ENCODE measurements at regions not wholly inside any gene's neighbourhood (a gene's known extent, or its start where the extent isn't known, plus 50 kb on each side); places are given as distances from the start of the nearest gene placed in this dataset.

DNA sequence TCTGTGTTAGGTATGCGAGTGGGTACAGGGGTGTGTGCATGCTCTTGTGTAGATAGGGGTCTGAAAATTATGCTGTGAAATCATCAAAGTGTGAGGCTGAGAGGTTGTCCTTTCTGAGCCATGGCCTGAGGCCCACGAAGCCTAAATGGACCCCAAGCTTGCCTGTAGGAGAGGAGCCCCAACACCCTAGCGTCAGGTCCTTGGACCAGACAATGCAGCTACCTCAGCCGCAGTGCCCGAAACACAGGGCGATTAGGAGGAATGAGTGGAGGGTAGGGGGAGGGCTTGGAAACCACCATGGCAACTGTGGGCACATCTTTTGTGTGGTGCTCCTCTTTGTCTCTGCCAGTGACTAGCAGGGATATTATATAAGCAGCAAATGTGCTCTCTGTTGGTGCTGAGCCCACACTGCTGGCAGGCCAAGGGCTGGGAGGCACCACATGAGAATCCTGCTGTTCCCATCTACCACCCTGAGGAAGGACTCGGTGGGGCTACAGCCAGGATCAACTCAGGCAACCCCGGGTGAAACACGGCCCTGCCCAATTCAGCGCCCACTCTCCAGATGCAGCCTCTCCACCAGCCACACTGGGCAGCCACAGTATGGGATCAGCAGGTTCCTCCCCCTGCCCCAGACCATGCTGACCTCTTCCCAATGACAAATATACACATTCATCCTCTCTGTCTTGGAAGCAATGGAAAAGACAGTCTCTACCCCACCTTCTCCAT is 84.6 kb upstream of the FSTL4 start:
- TF ChIP-seq CTCF (optimal IDR thresholded peaks at IDR 0.05 in 1 of 3, IDR thresholded peaks at IDR 0.05 in 1 of 3, conservative IDR thresholded peaks at IDR 0.05 in 1 of 3; ENCODE audit: extremely low read depth in 1 of 3, insufficient read depth in 2 of 3, low read length in 3 of 3) (no peak), EZH2 (IDR thresholded peaks at IDR 0.05; ENCODE audit: low read length) (no peak)
